ENCODE measurements at regions not wholly inside any gene's neighbourhood (a gene's known extent, or its start where the extent isn't known, plus 50 kb on each side); places are given as distances from the start of the nearest gene placed in this dataset.

- TF ChIP-seq POLR2A (IDR thresholded peaks at IDR 0.05) (no peak), CTCF (IDR thresholded peaks at IDR 0.05) (no peak)
Observed at GRCh38 chr6:154890874-154891273, 104.2 kb upstream of the TIAM2 start.
